Stimulated activated naive CD4-positive, alpha-beta T cell (primary cell): ENCODE measurements at regions not wholly inside any gene's neighbourhood (a gene's known extent, or its start where the extent isn't known, plus 50 kb on each side); places are given as distances from the start of the nearest gene placed in this dataset.
"Not testable (repeated sequence)": the region's sequence is repeated elsewhere in the genome, so short reads cannot be mapped to it uniquely, and the experiment has no call there.

Experiments
- DNase-seq, 6 experiments: peaks; one replicate each; lab custom pipeline; 2025; lab: John Stamatoyannopoulos, UW

DNA sequence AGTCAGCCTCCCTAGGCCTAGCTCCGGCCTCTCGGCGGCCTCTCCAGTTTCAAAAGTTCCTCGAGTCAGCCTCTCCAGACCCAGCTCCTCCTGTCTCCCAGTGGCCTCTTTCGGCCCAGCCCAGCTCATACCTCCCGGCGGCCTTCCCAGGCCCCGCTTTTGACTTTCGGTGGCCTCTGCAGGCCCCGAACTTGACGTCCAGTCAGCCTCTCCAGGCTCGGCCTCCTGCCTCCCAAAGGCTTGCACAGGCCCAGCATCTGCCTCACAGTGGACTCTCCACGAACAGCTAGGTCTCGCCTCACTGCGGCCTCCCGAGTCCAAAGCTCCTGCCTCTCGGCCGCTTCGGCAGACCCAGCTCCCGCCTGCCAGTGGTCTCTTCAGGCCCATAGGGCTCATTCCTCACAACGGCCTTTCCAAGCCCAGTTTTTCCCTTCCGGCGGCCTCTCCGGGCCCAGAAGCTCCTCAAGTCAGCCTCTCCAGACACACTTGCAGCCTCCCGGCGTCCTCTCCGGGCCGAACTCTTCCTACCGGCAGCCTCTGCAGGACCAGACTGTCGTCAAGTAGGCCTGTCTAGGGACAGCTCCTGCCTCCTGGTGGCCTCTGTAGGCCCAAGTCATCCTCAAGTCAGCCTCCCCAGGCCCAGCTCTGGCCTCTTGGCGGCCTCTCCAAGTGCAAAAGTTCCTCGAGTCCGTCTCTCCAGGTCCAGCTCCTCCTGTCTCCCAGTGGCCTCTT, 249.9 kb upstream of the ZNF722 start:
- not testable (repeated sequence) for DNase-seq

DNA sequence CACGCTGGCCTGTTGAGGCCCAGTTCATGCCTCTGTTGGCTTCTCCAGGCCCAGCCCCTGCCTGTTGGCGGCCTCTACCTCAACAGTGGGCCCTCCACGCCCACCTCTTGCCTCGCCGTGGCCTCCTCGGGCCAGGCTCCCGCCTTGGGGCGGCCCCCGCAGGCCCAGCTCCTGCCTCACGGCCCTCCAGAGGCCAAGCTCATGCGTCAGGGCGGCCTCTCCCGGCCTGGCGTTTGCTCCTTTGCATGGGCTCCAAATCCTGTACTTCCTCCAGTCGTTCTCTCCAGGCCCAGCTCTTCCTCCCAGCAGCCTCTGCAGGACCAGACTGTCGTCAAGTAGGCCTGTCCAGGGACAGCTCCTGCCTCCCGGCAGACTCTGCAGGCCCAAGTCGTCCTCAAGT, 246.2 kb upstream of the ZNF722 start:
- not testable (repeated sequence) for DNase-seq

DNA sequence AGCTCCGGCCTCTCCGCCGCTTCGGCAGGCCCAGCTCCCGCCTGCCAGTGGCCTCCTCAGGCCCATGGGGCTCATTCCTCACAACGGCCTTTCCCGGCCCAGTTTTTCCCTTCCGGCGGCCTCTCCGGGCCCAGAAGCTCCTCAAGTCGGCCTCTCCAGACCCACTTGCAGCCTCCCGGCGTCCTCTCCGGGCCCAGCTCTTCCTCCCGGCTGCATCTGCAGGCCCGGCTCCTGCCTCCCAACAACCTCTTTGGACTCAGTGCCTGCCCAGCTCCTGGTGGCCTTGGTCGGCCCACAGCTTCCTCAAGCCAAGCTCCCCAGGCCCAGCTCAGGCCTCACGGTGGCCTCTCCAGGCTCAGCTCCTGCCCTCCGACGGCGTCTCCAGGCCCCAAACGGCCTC, 245.5 kb upstream of the ZNF722 start:
- not testable (repeated sequence) for DNase-seq

DNA sequence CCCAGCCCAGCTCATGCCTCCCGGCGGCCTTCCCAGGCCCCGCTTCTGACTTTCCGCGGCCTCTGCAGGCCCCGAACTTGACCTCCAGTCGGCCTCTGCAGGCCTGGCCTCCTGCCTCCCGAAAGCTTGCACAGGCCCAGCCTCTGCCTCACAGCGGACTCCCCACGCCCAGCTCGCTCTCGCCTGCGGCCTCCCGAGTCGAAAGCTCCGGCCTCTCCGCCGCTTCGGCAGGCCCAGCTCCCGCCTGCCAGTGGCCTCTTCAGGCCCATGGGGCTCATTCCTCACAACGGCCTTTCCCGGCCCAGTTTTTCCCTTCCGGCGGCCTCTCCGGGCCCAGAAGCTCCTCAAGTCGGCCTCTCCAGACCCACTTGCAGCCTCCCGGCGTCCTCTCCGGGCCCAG, 238.4 kb upstream of the ZNF722 start:
- DNase-seq, result not testable (repeated sequence)

DNA sequence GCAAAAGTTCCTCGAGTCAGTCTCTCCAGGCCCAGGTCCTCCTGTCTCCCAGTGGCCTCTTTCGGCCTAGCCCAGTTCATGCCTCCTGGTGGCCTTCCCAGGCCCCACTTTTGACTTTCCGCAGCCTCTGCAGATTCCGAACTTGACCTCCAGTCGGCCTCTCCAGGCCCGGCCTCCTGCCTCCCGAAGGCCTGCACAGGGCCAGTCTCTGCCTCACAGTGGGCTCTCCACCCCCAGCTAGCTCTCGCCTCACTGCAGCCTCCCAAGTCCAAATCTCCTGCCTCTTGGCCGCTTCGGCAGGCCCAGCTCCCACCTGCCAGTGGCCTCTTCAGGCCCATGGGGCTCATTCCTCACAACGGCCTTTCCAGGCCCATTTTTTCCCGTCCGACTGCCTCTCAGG, 233.1 kb upstream of the ZNF722 start:
- DNase-seq, result not testable (repeated sequence)

DNA sequence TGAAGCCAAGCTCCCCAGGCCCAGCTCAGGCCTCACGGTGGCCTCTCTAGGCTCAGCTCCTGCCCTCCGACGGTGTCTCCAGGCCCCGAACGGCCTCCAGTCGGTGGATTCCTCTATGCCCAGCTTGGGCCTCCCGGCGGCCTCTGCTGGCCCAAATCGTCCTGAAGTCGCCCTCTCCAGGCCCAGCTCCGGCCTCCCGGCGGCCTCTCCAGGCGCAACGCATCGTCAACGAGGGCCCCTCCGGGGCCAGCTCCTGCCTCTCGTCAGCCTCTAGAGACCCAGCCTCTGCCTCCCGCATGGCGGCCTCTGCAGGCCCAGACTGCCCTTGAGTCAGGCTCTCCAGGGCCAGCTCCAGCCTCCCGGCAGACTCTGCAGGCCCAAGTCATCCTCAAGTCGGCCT, 232.5 kb upstream of the ZNF722 start:
- not testable (repeated sequence) for DNase-seq

DNA sequence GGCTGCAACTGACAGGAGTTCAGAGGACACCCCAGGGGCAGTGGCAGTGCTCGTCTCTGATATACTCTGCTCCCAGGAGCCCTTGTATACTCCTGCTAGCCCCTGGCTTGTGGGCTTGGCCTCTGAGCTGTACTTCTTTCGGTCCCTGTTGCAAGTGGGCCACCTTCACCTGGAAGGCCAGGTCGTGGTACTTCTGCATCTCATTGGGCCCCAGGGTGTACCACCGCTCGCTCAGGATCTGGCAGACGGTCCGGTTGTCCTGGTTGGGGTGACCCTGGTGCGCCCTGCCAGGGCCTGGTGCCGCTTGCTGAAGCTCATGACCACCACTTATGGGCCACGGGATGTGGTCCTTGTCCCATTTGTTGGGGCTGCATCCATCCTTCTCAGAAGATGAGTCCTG, 228.5 kb upstream of the ZNF722 start:
- not testable (repeated sequence) for DNase-seq

DNA sequence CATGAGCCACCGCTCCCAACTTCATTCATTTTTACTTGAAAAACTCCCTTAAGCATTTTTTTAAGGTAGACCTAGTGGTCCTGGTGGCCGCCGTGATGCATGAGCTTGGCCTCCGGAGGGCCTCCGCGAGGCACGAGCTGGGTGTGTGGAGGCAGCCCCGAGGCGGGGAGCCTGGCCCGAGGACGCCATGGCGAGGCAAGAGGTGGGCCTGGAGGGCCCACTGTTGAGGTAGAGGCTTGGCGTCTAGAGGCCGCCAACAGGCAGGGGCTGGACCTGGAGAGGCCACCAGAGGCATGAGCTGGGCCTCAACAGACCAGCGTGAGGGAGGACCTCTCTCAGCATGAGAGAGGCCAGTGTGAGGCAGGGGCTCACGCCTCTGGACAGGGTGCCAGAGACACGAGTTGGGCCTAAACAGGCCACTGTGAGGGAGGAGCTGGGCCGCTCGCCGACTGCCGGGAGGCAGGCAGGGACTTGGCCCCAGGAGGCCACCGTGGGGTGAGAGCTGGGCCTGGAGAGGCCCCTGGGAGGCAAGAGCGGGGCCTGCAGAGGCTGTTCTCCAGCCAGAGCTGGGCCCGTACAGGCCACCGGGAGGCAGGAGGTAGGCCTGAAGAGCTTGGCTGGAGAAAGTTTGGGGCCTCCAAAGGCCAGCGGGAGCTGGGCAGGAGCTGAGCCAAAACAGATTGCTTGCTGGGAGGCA, 227.1 kb upstream of the ZNF722 start:
- DNase-seq, result not testable (repeated sequence)

DNA sequence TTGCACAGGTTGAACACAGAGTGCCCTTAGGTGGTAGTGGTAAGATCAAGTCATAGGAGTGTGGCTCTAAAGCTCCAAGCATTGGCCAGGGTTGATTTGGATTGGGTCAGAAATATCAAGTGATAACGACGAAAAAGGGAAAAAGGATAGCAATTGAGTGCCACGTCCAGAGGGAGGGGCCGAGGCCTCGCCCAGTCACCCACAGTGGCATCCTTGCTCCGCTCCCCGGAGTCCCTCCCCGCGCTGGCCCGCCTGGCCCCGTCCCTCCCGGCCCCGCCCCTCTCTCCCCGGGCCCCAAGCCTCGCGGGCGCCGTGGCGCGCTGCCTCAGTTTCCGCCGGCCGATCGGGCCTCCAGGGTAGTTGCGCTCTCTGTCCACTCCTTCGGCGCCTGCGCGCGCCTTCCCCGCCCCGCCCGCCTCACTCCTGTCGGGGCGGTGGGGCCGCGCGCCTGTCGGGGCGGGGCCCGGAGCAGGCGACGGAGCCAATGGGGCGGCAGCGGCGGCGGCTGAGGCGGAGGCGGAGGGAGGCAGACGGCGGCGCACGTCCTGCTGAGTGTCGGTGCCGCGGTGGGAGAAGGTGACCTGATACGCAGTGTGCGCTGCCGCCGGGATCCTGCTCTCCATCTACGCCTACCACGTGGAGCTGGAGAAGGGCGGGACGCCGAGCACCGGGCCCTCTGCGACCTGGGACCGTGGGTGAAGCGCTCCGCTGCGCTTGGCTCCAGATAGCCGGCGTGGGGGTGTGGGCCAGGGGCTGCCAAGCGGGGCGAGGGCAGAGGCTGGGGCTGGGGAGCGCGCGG, 209.1 kb upstream of the ZNF722 start:
- peak in 1 of 6 experiments; percentile 11 for DNase-seq

DNA sequence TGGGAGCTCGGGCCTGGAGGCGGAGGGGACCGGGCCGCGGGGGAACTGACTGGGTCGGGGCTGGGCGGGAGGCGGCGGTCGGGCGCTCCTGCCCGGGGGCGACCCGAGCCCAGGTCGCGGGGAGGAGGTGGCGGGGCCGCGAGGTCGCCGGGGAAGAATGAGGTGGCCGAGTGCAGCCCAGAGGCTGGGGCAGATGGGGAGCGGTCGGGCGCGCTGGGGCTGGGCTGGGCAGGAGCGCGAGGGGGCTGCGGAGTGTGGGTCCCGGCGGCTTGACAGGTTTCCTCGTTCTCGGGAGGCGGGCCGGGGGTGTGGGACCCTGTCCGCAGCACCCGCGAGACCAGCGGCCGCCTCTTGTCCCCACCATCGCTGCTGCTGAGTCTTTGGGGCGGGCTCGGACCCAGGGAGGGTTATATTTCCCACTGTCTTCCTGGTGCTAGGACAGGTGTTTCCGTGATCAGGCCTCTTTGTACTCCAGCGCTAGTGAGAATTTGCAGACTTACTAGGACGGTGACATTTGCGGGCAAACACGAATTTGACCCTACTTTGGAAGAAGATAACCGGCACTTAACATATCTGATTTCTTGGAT, 208.4 kb upstream of the ZNF722 start:
- DNase-seq, result not testable (repeated sequence)
